Hippocampal formation (tissue), 2 donors: ENCODE measurements at regions not wholly inside any gene's neighbourhood (a gene's known extent, or its start where the extent isn't known, plus 50 kb on each side); places are given as distances from the start of the nearest gene placed in this dataset.
"Not testable (repeated sequence)": the region's sequence is repeated elsewhere in the genome, so short reads cannot be mapped to it uniquely, and the experiment has no call there.

Experiments used
- DNase-seq, 2 donors: peaks; one replicate each; lab custom pipeline; 2025; lab: John Stamatoyannopoulos, UW

GRCh38 chr21:25243808-25244207, 363.5 kb downstream of the MRPL39 start:
- no peak for DNase-seq

DNA sequence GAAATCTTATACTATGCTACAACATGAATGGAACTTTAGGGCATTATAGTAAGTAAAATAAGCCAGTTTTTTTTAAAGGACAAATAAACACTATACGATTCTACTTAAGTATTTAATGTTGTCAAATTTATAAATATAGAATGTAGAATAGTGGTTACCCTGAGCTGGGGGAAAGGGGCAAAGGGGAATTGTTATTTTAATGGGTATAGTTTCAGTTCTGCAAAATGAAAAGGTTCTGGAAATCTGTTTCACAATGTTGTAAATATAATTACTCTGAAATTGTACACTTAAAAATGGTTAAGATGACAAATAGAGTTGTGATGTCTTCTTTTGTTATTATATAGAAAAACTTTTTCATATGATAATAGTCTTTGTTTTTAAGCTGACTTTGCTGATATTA, 366.3 kb downstream of the MRPL39 start:
- DNase-seq = no peak

DNA sequence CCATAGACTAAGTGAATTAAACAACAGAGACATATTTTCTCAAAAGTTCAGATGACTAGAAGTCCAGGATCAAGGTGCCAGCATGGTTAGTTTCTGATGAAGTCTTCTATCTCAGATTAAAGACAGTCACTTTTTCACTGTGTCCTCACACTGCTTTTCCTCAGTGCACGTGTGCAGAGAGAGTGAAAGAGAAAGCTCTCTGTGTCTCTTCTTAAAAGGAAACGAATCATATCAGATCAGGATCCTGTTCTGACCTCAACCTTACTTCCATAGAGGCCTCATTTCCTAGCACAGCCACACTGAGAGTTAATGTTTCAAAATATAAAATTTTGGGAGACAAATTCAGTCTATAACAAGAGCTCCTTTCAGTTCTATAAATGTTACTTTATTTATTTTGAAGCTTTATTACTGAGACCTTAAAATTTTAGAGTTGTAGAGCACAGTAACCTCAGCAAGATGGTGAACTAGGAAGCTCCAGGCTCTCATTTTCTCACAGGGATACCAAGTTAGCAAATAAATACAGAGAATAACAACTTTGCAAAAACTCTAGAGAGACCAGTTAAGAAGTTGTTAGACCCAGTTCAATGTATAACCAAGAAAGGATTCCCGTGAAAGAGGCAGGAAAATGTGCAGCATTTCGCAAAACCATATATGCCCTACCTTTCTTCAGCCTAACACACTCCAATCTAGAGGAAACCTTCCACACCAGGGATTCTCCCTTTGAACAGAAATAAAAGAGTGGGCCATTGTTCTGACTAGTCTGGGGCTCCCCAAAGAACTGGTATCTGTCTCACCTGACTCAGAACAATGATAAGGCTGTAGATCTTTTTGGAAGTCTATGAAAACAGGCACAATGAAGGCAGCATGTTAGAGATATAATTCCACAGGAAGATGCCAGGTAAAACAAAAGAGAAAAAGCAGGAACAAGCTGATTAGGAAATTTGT, 372.2 kb downstream of the MRPL39 start:
- DNase-seq = no peak

GRCh38 chr21:25220954-25221353, 386.3 kb downstream of the MRPL39 start:
- DNase-seq = no peak

DNA sequence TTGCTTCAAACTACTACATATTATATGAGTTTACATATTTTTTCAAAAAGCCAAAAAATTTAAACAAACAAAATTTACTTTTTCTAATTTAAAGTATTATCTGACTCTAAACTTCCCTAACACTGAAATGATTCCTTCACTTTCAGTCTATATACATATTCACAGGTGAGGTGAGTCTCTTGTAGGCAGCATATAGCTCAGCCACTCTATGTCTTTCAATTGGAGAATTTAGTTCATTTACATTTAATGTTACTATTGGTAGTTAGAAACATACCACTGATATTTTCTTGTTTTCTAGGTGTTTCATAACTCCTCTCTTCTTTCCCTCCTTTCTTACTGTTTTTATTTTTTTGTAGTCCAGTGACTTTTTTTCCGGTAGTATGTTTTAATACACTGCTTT, 387.1 kb downstream of the MRPL39 start:
- DNase-seq = no peak

DNA sequence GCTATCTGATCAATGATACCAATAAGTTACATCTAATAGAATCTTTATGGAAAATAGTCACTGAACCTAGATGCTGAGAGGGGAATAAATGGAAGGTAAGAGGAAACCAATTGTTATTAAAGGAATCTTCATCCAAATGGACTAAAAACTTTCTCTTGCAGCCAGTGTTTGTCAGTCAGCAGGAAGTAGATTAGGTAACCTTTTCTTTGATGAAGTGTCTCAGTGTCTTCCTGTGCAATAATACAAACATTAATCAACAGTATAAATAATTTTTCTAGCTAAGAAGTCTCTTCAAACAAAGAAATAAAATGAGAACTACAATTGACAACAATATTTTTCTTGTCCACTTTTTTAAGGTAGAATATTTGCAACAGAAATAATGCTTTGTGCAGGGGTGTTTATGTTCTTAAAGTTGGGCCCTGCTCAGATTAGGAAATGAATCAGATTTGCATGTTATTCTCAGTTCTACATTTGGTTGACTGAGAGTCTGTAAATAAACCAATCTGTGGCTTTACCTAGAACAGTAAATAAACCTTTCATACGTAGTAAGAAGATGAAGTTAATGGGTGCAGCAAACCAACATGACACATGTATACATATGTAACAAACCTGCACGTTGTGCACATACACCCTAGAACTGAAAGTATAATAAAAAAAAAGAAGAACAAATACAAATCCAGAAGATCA, 391.4 kb downstream of the MRPL39 start:
- no peak for DNase-seq

GRCh38 chr21:25214676-25215075, 392.6 kb downstream of the MRPL39 start:
- DNase-seq = no peak

- no peak for DNase-seq
Observed at GRCh38 chr21:25199944-25200343, 407.3 kb downstream of the MRPL39 start.

- no peak for DNase-seq
Observed at GRCh38 chr21:25191141-25191540, 416.1 kb downstream of the MRPL39 start.

GRCh38 chr21:25189497-25189896, 417.8 kb downstream of the MRPL39 start:
- no peak for DNase-seq

GRCh38 chr21:25188677-25189079, 418.6 kb downstream of the MRPL39 start:
- DNase-seq = no peak

DNA sequence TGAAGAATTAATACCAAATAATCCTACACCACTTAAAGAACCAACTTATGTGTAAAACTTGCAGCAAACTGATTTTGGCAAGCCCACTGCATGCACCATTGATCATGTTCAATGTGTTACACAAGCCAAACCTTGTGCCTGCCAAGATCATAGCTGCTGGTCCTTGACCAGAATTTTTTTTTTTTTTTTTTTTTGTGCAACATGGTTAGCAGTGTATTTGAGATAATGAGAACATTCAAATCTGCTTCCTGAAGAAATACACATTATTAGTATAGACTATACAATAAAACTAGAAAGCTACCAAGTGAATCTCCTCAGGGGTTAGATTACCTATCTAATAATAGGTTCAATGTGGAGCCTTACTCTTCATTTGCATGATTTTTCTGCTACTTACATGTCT, 421.0 kb downstream of the MRPL39 start:
- DNase-seq = no peak

DNA sequence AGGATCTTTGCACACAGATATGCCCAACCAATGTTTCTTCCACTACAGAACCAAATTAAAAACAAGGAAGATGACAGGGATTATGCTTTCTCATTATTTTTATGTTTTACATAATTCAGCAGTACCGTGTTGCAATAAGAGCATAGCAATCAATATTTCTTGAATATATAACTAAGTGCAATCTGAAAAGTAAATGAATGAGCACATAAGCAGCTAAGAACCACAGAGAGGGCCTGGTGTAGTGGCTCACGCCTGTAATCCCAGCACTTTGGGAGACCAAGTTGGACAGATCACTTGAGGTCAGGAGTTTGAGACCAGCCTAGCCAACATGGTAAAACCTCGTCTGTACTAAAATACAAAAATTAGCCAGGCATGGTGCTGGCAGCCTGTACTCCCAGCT, 423.7 kb downstream of the MRPL39 start:
- DNase-seq = no peak

DNA sequence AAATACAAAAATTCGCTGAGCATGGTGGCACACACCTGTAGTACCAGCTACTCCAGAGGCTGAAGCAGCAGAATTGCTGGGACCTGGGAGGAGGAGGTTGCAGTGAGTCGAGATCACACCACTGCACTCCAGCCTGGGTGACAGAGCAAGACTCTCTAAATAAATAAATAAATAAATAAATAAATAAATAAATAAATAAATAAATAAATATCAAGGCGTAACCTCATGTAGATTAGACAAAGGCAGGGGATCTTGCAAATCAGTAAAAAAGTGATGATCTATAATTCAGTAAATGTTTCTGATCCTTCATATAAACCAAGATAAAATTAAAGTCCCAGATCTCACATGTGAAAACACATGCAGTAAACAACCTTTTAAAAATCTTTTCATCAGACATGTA, 425.6 kb downstream of the MRPL39 start:
- not testable (repeated sequence) for DNase-seq

- DNase-seq = no peak
Observed at GRCh38 chr21:25179116-25179515, 428.2 kb downstream of the MRPL39 start.

- no peak for DNase-seq
Observed at GRCh38 chr21:25176637-25177412, 430.5 kb downstream of the MRPL39 start.

- no peak for DNase-seq
Observed at GRCh38 chr21:25175938-25176337, 431.3 kb downstream of the MRPL39 start.

DNA sequence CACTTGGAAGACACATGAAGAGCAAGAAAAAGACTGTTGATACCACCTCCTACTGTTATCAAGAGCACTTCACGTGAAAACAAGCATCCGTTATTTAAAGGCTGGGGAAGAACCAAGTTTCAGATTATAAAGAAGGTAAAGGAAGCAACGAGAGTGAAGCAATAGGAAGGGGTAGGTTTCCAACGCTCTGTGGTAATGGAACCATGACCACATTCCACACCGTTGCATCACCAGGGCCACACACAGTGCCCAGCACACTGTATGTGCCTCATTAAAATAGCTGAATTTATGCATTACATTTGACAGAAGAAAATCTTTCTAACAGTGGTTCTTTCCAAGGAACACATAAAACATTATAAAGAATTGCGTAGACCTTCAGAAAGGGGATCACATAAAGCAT, 435.8 kb downstream of the MRPL39 start:
- DNase-seq = no peak

GRCh38 chr21:25170681-25171080, 436.6 kb downstream of the MRPL39 start:
- no peak for DNase-seq

- no peak for DNase-seq
Observed at GRCh38 chr21:25169370-25169769, 437.9 kb downstream of the MRPL39 start.

DNA sequence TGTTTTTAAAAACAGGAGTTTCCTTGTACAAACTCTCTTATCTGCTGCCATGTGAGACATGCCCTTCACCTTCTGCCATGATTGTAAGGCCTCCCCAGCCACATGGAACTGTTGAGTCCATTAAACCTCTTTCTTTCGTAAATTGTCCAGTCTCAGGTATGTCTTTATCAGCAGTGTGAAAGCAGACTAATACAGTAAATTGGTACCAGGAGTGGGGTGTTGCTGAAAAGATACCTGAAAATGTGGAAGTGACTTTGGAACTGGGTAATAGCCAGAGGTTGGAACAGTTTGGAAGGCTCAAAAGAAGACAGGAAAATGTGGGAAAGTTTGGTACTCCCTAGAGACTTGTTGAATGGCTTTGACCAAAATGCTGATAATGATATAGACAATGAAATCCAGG, 440.4 kb downstream of the MRPL39 start:
- not testable (repeated sequence) for DNase-seq

DNA sequence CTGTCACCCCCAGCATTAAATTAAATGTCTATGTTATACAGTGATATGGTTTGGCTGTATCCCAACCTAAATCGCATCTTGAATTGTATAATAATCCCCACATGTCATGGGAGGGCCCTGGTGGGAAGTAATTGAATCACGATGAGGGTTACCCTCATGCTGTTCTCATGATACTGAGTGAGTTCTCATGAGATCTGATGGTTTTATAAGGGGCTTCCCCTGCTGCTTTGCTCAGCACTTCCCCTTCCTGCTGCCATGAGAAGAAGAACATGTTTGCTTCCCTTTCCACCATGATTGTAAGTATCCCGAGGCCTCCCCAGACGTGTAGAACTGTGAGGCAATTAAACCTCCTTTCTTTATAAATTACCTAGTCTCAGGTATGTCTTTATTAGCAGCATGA, 445.7 kb downstream of the MRPL39 start:
- DNase-seq = no peak
